Heart right ventricle (tissue), 16 donors: ENCODE measurements at regions not wholly inside any gene's neighbourhood (a gene's known extent, or its start where the extent isn't known, plus 50 kb on each side); places are given as distances from the start of the nearest gene placed in this dataset.
A peak's percentile ranks its signal among the peaks of the same experiment; 100 is the strongest.
"Not testable (repeated sequence)": the region's sequence is repeated elsewhere in the genome, so short reads cannot be mapped to it uniquely, and the experiment has no call there.

Experiments used
- ATAC-seq, 8 donors: fragments of 200-7000 bp; cut with Tn5 transposase; one replicate each; pipeline ENCODE4 v1.9.1; 2020; ENCODE audit warnings: mild to moderate bottlenecking in 8 of 8, moderate library complexity in 8 of 8, moderate number of reproducible peaks in 1 of 8
- DNase-seq, 2 donors: peaks; one replicate each; pipeline ENCODE4 v3.0.0-alpha.2; 2020
- H3K27ac ChIP-seq, 10 donors: fragments of 200-600 bp; sonication (generic) in 2 of 10; one replicate each; pipeline versions ENCODE4 v1.5.0 to v1.8.0; 2020 to 2022; ENCODE audit warnings: mild to moderate bottlenecking in 3 of 10
- H3K27me3 ChIP-seq, 7 donors: fragments of 200-600 bp; one replicate each; pipeline ENCODE4 v1.8.0; 2021 to 2022; ENCODE audit warnings: mild to moderate bottlenecking in 2 of 7
- H3K36me3 ChIP-seq, 9 donors: fragments of 200-600 bp; sonication (generic) in 1 of 9; one replicate each; pipeline versions ENCODE4 v1.5.0 to v1.8.0; 2020 to 2022; ENCODE audit warnings: mild to moderate bottlenecking in 2 of 9
- H3K4me1 ChIP-seq, 9 donors: fragments of 200-600 bp; sonication (generic) in 1 of 9; one replicate each; pipeline versions ENCODE4 v1.5.0 to v1.8.0; 2020 to 2022; ENCODE audit warnings: mild to moderate bottlenecking in 4 of 9
- H3K4me3 ChIP-seq, 10 donors: fragments of 200-600 bp; sonication (generic) in 2 of 10; one replicate each; pipeline versions ENCODE4 v1.5.0 to v1.8.0; 2020 to 2022; ENCODE audit warnings: mild to moderate bottlenecking in 7 of 10, moderate library complexity in 2 of 10
- H3K9me3 ChIP-seq, 11 donors: fragments of 200-600 bp in 10 of 11; sonication (generic) in 2 of 11; one replicate each; pipeline versions ENCODE4 v1.5.0 to v1.8.0; 2013 to 2022; ENCODE audit warnings: mild to moderate bottlenecking in 2 of 11, control low read depth in 1 of 11, moderate library complexity in 1 of 11
- WGBS, 2 donors: extraction: QIAGEN DNeasy Blood & Tissue Kit; methylation state at CpG; one replicate each; pipeline ENCODE4 v1.1.7; 2013; ENCODE audit warnings: inconsistent platforms in 1 of 2; 5-methylcytosine and 5-hydroxymethylcytosine counted together
- intact Hi-C, 10 donors: fragments of 100-400 bp; cut with DNase I; formaldehyde crosslinking; loops; one replicate each; pipeline versions ENCODE4 v1.11.1 to v1.14.2; 2022
- TF ChIP-seq, protein P1 (sequence below), 9 donors: fragments of 200-600 bp; sonication (generic) in 2 of 9; IDR thresholded peaks; one replicate each; pipeline versions ENCODE4 v1.5.0 to v1.8.0; 2021 to 2022; ENCODE audit warnings: antibody characterized with exemption in 9 of 9, mild to moderate bottlenecking in 5 of 9, moderate library complexity in 1 of 9
- donor health status: Arrhythmogenic right ventricular cardiomyopathy.
- donor health status: ischemic (EF 13 %, LVEDD 7.1; RV severe dilation, severe dysfunction).
- donor health status: healthy with polysubstance abuse.
- donor health status: DM: no; HTN: yes; CAD: no.
- donor health status: DM: no; HTN: no; CAD: no.
- donor health status: ischemic (EF 25% LVEDD 6.9; RV normal size, moderate dysfunction).
- donor health status: ischemic (EF 25% LVEDD 5.7; RV mildly dilated, moderate dysfunction).
- donor health status: healthy.
- donor health status: DM: yes; HTN: yes; CAD: no.
- donor health status: Ischemic cardiomyopathy.
- donor health status: ischemic (EF 35%, LVEDD 5.7; RV mildly dilated, moderate dysfunction).
- donor health status: nonischemic (EF 11% LVEDD 7.7; RV severe dilation, severe dysfunction).
- donor health status: DM: yes; HTN: yes; CAD: no.
- donor health status: PGD.
- donor health status: ischemic (EF 29% LVEDD 5.4; RV normal size, mild dysfunction).
- donor health status: nonischemic (EF 23%, LVEDD 6.1; RV moderate dilation, normal function).

DNA sequence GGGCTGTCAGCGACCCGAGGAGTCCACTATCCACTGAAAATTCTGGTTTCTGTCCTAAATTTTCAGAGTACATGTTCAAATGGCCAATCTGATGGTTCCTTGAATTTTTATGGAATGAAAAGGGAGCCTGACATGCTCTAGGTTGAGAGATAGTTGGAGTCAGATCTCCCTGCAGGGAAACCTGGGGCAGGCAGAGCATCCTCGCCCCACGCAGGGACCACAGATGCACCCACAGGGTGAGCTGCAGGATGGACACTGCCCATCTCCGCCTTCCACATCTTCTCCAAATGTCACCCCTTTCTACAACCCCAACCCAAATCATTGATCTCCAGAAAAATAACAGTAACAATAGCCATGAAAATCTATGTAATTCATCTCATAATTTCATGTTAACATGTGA, 114.2 kb upstream of the IGLL5 start:
- ATAC-seq (no peak), DNase-seq (no peak)
- WGBS, 2 donors: 93 to 95% methylated on average over 5 of the region's 5 CpGs
- Histone ChIP-seq H3K9me3 (no peaks in the 10 kb centered on the region), H3K4me1 (peaks cover 0 to 11% (median 0%) of the 10 kb centered on the region in 9 donors), H3K27ac (no peak overlapping the region), H3K4me3 (no peak overlapping the region), H3K27me3 (peaks cover 0 to 19% (median 7%) of the 10 kb centered on the region in 7 donors), H3K36me3 (no peaks in the 10 kb centered on the region)
- intact Hi-C loops: loop anchor here in 1 of 10 donors (5.0 kb wide), 1 partner anchor 56 kb away; no protein-coding TSS in a partner anchor
- TF ChIP-seq, protein P1, sequence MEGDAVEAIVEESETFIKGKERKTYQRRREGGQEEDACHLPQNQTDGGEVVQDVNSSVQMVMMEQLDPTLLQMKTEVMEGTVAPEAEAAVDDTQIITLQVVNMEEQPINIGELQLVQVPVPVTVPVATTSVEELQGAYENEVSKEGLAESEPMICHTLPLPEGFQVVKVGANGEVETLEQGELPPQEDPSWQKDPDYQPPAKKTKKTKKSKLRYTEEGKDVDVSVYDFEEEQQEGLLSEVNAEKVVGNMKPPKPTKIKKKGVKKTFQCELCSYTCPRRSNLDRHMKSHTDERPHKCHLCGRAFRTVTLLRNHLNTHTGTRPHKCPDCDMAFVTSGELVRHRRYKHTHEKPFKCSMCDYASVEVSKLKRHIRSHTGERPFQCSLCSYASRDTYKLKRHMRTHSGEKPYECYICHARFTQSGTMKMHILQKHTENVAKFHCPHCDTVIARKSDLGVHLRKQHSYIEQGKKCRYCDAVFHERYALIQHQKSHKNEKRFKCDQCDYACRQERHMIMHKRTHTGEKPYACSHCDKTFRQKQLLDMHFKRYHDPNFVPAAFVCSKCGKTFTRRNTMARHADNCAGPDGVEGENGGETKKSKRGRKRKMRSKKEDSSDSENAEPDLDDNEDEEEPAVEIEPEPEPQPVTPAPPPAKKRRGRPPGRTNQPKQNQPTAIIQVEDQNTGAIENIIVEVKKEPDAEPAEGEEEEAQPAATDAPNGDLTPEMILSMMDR (IDR thresholded peaks at IDR 0.05): no peak

DNA sequence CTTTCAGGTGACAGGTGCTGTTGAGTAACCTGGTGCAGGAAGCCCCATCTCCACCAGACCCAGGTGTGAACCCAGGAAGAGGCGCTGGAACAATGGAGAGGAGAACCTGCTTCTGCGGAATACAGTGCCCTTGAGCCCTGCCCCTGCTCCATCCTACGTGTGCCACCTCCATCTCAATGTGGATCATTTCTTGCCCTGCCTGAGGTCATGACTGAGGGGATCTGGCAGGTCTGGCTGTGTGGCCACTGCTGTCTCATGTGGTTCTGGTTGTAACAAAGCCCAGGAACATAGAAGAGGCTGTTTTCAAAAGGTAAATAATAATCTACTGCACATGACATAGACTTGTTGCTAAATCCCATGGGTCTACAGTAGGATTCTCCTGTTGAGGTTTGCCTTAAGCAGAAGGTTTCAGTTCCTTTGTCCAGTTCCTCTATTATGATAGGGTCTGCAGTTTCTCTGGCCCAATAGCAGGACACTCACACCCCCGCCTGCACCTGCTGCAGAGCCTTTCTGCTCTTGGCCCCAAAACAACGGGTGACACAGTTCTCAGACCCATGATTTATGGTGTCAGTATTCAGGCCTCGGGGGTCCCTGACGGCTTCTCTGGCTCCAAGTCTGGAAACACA, 113.5 kb upstream of the IGLL5 start:
- Histone ChIP-seq H3K36me3 (no peaks in the 10 kb centered on the region), H3K4me3 (no peak overlapping the region), H3K4me1 (peaks cover 0 to 11% (median 0%) of the 10 kb centered on the region in 9 donors), H3K9me3 (no peaks in the 10 kb centered on the region), H3K27me3 (peaks cover 0 to 21% (median 7%) of the 10 kb centered on the region in 7 donors), H3K27ac (no peak overlapping the region)
- intact Hi-C loops: loop anchor here in 1 of 10 donors (5.0 kb wide), 1 partner anchor 57 kb away; no protein-coding TSS in a partner anchor
- TF ChIP-seq, protein P1 (IDR thresholded peaks at IDR 0.05): no peak
- peak in 2 of 8 donors; percentile 39 to 63 for ATAC-seq
- no peak for DNase-seq
- WGBS, 2 donors: 80 to 81% methylated on average over 7 of the region's 7 CpGs

DNA sequence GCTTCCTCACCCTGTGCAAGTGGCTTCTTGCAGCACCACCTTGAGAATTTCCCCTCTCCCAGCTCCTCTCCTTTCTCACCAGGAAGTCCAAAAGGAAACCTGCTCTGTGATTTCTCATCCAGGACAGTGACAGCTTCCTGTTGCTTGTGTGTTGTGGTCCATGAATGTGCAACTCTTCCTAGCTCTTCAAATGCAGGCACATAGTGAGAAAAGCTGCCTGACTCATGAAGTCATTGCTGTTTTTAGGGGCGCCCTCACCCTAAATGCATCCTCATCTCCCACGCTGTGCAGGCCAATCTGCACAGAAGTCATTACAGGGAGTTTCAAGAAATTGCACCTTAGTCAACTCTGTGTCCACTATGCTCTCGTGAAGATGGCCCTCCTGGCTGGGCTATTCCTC, 112.9 kb upstream of the IGLL5 start:
- H3K27ac ChIP-seq, H3K4me3 ChIP-seq, DNase-seq, H3K36me3 ChIP-seq, H3K9me3 ChIP-seq: not testable (repeated sequence)
- peaks cover 0 to 24% (median 7%) of the 10 kb centered on the region in 7 donors for H3K27me3 ChIP-seq
- WGBS, 2 donors: 62 to 73% methylated on average over 3 of the region's 3 CpGs
- peaks cover 0 to 11% (median 0%) of the 10 kb centered on the region in 9 donors for H3K4me1 ChIP-seq
- ATAC-seq: peak in 1 of 8 donors; percentile 24
- intact Hi-C loops: loop anchor here in 1 of 10 donors (5.0 kb wide), 1 partner anchor 57 kb away; no protein-coding TSS in a partner anchor

DNA sequence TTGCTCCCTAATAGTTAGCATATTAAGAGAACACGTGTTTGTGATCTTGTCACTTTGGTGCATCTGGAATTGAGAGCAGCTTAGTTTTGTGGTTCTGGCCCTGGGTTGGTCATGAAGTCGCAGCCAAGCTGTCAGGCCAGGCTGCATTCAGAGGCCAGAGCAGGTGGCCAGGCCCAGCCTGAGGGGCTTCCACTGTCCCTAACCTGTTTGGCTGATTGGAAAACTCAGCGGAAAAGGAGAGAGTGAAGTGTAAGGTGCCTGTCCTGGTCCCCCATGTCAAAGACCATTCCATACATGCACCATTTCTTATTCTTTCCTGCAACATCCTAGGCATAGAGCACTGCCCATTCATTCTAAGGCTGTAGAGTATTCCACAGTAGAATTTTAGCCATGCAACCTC, 111.5 kb upstream of the IGLL5 start:
- no peak overlapping the region for H3K27ac ChIP-seq
- TF ChIP-seq, protein P1 (IDR thresholded peaks at IDR 0.05): no peak
- DNase-seq (no peak), ATAC-seq (no peak)
- H3K36me3 ChIP-seq: no peaks in the 10 kb centered on the region
- 88 to 89% methylated on average over 3 of the region's 3 CpGs for WGBS, 2 donors
- H3K4me1 ChIP-seq: peaks cover 0 to 11% (median 0%) of the 10 kb centered on the region in 9 donors
- peaks cover 0 to 21% (median 7%) of the 10 kb centered on the region in 7 donors for H3K27me3 ChIP-seq
- no peaks in the 10 kb centered on the region for H3K9me3 ChIP-seq
- intact Hi-C loops: no loop called here
- no peak overlapping the region for H3K4me3 ChIP-seq

DNA sequence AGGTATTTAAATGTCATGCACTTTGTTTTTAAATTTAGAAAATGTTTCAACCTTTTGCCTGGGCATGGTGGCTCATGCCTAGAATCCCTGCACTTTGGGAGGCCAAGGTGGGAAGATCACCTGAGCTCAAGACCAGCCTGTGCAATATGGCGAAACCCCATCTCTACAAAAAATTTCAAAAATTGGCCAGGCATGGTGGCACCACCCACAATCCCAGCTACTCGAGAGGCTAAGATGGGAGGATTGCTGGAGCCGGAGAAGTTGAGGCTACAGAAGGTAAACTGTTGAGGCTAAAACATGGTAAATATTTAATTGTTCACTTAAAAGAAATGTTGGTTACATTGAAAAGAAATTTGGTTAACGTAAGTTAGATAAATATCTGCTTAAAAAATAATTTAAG, 108.4 kb upstream of the IGLL5 start:
- Histone ChIP-seq H3K27ac (no peak overlapping the region), H3K4me3 (no peak overlapping the region), H3K36me3 (no peaks in the 10 kb centered on the region), H3K9me3 (no peaks in the 10 kb centered on the region), H3K27me3 (peaks cover 0 to 13% (median 8%) of the 10 kb centered on the region in 7 donors), H3K4me1 (peaks cover 0 to 7% (median 0%) of the 10 kb centered on the region in 9 donors)
- TF ChIP-seq, protein P1 (IDR thresholded peaks at IDR 0.05): no peak
- intact Hi-C loops: no loop called here
- DNase-seq: no peak
- 87 to 91% methylated on average over 4 of the region's 4 CpGs for WGBS, 2 donors
- no peak for ATAC-seq
